BJ (cell line): ENCODE measurements at regions not wholly inside any gene's neighbourhood (a gene's known extent, or its start where the extent isn't known, plus 50 kb on each side); places are given as distances from the start of the nearest gene placed in this dataset.

Source experiments
- CTCF ChIA-PET: fragments of 350-600 bp; formaldehyde crosslinking; extraction: SDS; loops from one replicate; lab custom pipeline; 2021; ENCODE audit warnings: antibody characterized with exemption, inconsistent platforms; lab: Yijun Ruan, JAX
- POLR2A ChIA-PET: fragments of 300-600 bp; sonication (Branson Sonifier 250); formaldehyde crosslinking; extraction: SDS; loops from one replicate; lab custom pipeline; 2021; ENCODE audit warnings: antibody characterized with exemption; lab: Charles Lee
- DNase-seq: peaks from one replicate; pipeline ENCODE4 v3.0.0-alpha.2; 2011; ENCODE audit warnings: low read depth
- H3K27me3 ChIP-seq: 2 replicates; pipeline ENCODE4 v1.6.0; 2011; ENCODE audit warnings: low read length; ENCODE audit not compliant: control insufficient read depth, insufficient read depth
- H3K36me3 ChIP-seq: 2 replicates; pipeline ENCODE4 v1.5.1; 2011; ENCODE audit warnings: low read length; ENCODE audit not compliant: control insufficient read depth, insufficient read depth
- H3K4me3 ChIP-seq: 2 replicates; pipeline ENCODE4 v1.5.1; 2011; ENCODE audit warnings: low read depth, mild to moderate bottlenecking, control low read depth, low read length
- CTCF ChIP-seq: IDR thresholded peaks from 2 replicates; pipeline ENCODE4 v1.5.1; 2011; ENCODE audit warnings: low read depth, mild to moderate bottlenecking, control low read depth, inconsistent platforms, low read length, moderate library complexity; ENCODE audit not compliant: insufficient read depth

- no peaks in the 10 kb centered on the region for H3K27me3 ChIP-seq
- POLR2A ChIA-PET = no interaction called here
- DNase-seq = no peak
- no peak for TF ChIP-seq CTCF
- no peaks in the 10 kb centered on the region for H3K36me3 ChIP-seq
- no peak overlapping the region for H3K4me3 ChIP-seq
- CTCF ChIA-PET = no interaction called here
Measured at GRCh38 chr4:32625687-32626337, 1905.6 kb downstream of the PCDH7 start.

GRCh38 chr4:32631831-32632230 is 1911.7 kb downstream of the PCDH7 start:
- CTCF ChIA-PET = no interaction called here
- TF ChIP-seq CTCF = no peak
- POLR2A ChIA-PET = no interaction called here
- Histone ChIP-seq H3K36me3 (no peaks in the 10 kb centered on the region), H3K27me3 (no peaks in the 10 kb centered on the region), H3K4me3 (no peak overlapping the region)
- DNase-seq = no peak

- ChIA-PET CTCF (interaction anchor here (0.5 kb wide), 1 partner anchor 81 kb away, joined by 3 read pairs; no protein-coding TSS in a partner anchor), POLR2A (no interaction called here)
Measured at GRCh38 chr4:32633421-32633820, 1913.3 kb downstream of the PCDH7 start.

GRCh38 chr4:32645653-32646052 is 1925.5 kb downstream of the PCDH7 start:
- Histone ChIP-seq H3K27me3 (no peaks in the 10 kb centered on the region), H3K36me3 (no peaks in the 10 kb centered on the region), H3K4me3 (no peak overlapping the region)
- ChIA-PET CTCF (no interaction called here), POLR2A (no interaction called here)
- DNase-seq = no peak
- TF ChIP-seq CTCF = no peak

More at GRCh38 chr4:32633421-32633820, 1913.3 kb downstream of the PCDH7 start:
- DNase-seq = no peak
- no peaks in the 10 kb centered on the region for H3K27me3 ChIP-seq
- H3K4me3 ChIP-seq = no peak overlapping the region
- no peaks in the 10 kb centered on the region for H3K36me3 ChIP-seq
- no peak for TF ChIP-seq CTCF

- ChIA-PET CTCF (no interaction called here), POLR2A (no interaction called here)
Measured at GRCh38 chr4:32658019-32658418, 1937.8 kb downstream of the PCDH7 start.

More at GRCh38 chr4:32658019-32658418, 1937.8 kb downstream of the PCDH7 start:
- TF ChIP-seq CTCF = no peak
- no peak for DNase-seq
- no peaks in the 10 kb centered on the region for H3K27me3 ChIP-seq
- no peaks in the 10 kb centered on the region for H3K36me3 ChIP-seq
- H3K4me3 ChIP-seq = no peak overlapping the region
